ENCODE measurements at regions not wholly inside any gene's neighbourhood (a gene's known extent, or its start where the extent isn't known, plus 50 kb on each side); places are given as distances from the start of the nearest gene placed in this dataset.
"Not testable (repeated sequence)": the region's sequence is repeated elsewhere in the genome, so short reads cannot be mapped to it uniquely, and the experiment has no call there.

DNA sequence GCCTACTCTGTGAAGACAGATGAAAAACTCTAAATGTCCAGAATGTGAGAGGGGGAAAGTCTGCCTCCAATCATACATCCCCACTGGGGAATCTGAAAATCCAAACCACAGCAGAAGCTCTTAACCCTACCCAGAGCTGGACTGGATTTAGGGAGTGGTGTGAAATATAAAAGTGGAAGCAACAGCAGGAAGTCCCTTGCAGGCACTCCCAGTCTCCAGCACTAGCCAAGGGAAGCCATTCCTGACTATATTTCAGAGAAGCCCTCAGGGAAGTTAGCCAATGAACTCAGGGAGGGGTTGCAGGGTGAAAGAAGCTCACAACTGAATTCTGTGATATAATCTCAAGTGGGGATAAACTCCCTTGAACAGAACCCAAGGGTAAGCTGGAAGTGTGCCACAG lies 51.5 kb downstream of the CRPPA start:
- no peak for DNase-seq

DNA sequence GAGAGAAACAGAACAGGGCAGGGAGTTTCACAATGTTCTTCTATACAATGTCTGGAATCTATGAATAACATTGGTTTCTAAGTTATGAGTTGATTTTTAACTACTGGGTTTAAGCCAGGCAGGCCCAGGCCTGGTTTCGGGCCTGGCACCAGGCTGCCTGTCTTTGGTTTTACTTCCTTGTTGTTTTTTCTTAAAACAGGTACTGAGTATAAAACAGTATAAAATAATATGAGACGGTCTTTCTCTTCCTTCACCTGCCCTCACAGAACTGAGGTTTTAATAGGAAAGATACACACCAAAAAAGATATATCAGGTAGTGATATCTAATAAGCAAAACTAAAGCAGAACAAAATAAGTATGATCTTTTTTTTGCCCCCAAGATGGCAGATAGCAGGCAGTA lies 52.0 kb downstream of the CRPPA start:
- not testable (repeated sequence) for DNase-seq

DNA sequence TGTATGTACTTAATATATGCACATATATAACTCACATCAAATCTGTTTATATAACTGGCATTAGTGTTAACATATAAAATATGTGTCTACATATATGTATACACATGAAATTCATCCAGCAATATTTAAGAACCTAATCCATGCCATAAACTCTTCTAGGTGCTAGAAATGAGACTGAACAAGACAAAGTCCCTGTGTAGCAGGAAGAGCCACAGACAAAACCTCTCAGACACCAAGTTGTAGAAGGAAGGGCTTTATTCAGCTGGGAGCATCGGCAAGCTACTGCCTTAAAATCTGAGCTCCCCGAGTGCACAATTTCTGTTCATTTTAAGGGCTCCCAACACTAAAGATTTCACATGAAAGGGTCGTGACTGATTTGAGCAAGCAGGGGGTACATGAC lies 52.5 kb downstream of the CRPPA start:
- DNase-seq: no peak

DNA sequence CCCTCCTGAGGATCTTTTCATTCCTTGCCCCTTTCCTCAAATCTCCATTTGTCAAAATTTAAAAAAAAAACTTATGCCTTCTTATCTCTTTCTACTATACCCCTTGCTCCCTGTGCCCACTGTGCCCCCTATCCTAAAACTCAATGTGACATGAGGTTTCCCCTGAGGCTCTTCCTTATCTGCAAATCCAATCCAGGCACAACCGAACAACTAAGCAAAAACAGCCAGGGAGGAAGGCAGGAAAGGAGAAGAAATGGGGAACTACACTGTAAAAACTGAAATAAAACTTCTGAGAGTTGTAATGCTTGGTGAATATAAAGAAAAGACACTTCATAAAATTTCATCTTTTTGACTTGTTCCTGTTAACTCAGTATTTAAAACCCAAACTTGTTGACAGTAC lies 54.2 kb downstream of the CRPPA start:
- no peak for DNase-seq

DNA sequence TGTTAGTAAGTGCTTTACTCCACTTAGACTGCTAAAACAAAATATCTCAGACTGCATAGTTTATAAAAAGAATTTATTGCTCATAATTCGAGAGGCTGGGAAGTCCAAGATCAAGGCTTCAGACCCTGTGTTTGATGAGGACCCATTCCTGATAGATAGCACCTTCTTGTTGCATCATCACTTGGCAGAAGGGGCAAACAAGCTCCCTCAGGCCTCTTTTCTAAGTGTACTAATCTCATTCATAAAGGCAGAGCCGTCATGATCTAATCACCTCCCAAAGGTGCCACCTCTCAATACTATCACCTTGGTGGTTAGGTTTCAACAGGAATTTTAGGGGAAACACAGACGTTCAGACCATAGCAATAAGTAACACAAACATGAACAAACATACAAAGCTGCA lies 55.4 kb downstream of the CRPPA start:
- no peak for DNase-seq

DNA sequence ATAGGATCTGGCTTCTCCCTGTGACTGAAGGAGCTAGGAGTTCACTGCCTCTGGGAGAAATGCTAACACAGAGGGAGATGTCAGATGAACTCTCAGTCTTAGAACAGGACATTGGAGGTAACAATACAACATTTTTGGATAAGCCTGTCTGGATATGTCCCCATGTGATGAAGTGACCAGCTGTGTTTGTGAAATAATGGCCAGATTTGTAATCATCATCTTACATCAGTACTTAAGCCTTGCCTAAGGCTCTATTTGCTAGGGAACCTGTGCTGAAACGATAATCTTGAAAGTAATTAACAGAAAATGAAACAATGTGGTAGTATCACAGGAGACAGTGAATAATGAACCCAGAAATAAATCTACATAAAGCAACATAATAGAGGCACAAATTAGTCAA lies 56.2 kb downstream of the CRPPA start:
- DNase-seq: no peak

DNA sequence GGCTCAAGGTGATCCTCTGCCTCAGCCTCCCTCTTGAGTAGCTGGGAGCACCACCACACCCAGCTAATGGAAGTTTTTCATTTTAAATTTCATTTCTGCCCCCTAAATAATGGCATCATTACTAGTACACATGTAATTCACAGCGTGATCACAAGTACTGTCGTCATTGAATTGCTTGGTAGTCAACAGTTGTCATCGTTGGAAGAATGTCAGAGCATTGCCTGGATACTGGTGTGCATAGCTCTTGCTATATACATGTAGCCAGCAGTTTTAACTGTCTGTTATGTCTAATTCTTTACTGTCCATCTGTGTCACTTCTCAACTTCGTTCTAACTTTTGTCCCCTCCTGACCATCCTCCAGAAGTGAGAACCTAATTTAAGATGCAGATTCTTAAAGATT lies 62.1 kb downstream of the CRPPA start:
- peak; percentile 44 for DNase-seq

DNA sequence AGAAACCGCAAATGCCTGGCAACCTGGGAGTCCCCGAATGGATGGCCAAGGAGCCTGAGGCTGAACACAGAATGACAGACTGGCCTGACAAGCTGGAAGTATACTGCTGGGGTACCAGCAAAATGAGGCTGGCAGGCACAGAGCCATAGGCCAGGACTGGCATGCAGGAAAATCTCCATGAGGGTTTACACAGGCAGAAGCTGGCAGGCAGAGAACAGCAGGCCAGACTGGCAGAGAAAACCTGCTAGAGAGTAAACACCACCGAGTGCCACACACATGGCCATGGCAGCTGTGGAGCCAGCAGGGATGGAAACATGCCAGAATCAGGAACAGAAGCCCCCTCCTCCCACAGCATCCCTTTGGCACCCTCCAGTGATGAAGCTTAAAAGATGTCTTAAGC lies 63.4 kb downstream of the CRPPA start:
- no peak for DNase-seq

DNA sequence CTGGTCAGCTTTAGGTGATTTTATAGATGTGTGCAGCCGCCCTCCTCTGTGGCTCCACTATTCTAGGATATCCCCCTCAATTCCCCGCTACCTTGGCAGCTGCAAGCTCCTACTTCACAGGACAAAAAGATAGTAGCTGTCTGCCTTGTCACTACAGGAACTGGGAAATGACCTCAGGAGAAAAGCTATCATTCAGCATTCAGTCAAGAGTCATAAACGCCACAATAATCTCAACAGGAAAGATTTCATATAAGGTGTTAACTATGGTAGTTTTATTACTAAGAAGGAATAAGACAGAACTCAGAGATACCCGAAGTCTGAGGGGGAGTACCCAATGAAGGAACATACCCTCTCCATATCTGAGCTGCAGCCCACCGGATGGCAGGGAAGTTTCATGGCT lies 63.9 kb downstream of the CRPPA start:
- DNase-seq: no peak

DNA sequence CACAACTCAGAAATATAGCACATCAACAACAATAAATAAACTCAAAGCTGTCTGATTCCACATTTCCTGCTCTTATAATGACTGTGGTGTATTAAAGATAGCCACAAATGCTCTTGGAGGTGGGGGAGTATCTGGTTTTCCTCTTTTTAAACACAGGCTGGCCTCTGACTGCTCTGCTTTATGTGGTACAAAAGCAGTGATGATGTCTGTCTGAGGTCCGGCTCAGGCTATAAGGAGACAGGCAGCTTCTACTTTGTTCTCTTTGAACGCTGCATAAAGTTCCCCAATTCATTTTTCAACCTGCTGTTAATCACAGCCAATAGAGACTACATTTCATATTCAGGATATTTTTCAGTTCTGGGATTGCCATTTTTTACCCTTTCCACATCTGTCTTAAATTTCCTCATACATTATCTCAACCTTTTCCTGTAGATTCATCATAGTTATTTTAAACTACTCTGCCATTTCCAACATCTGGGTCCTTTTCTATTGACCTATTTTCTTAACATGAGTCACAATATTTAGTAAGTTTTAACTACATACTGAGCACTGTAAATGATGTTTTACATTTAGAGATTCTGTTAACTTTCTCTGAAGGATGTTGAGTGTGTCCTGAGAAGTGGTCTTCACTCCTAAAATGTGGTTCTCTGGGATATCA lies 64.9 kb downstream of the CRPPA start:
- DNase-seq: peak; percentile 39

DNA sequence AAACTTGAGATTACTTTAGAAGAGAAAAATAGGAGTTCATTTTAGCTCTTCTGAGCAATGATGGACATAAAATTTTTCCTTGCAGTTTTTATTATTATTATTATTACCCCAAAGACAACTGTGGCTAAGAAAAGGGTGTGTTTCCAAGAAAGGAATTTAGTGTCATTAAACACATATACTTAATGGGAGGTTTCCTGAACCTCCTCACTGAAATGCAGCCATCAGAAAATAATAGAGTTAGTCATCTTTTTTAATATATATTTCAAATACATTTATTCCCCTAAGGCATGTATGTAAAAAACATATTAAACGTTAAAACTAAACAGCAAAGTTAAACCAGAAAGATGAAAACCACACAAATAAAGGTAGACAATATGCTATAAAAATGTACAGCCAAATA lies 66.8 kb downstream of the CRPPA start:
- no peak for DNase-seq

DNA sequence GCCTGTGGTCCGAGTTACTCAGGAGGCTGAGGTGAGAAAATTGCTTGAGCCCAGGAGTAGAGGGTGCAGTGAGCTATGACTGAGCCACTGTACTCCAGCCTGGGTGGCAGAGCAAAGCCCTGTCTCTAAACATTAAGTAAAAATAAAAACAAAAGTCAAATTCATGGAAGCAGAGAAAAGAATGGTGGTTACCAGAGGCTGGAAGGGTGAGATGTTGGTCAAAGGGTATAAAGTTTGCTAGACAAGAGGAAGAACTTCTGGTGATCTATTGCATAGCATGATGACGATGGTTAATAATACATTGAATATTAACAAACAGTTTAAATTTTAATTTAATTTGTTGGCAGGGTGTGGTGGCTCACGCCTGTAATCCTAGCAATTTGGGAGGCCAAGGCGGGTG lies 68.1 kb downstream of the CRPPA start:
- DNase-seq: no peak

DNA sequence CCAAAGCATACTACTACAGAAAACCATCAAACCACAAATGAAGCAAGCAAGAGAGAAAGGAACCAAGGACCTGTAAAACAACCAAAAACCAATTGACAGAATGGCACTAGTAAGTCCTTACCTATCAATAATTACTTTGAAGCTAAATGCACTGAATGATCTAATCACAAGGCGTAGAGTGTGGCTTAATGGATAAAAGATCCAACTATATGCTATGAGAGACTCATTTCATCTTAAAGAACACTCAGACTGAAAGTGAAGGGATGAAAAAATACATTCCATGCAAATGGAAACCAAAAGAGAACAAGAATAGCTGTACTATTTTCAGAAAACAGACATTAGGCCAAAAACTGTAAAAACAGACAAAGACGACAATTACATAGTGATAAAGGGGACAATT lies 70.7 kb downstream of the CRPPA start:
- DNase-seq: no peak

DNA sequence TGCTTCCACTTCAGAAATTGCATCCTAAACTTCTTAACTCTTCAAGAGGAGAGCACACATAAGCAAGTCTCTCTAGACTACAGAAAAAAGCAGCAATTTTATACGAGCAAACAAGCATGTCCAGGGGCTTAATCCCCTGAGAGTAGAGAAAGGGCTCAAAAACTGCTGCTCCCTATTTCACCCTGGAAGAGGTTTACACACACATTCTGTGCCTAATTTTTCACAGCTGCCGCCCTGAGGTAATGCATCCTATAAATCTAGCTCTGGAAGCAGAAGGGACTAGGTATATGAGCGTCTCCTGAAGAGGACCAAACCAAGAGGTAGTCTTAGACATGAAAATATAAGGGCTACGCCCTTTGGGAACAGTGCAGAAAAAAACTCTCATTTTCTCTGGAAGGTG lies 73.1 kb downstream of the CRPPA start:
- DNase-seq: no peak

DNA sequence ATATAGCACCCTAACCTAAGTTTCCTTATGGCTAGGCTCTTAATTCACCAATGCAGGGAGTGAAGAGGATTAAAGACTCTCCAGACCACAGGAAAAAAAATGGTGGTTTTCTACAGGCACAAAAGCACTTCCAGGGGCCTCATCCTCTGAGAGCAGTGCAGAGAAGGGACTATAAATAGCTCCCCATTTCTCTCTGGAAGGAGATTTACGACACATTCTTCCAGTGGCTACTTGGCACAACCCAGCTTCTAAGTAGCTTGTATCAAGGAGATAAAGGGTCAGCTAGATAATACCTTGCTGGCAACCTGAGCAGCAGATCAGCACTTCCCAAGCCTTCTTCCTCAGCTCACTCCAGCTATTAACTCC lies 73.5 kb downstream of the CRPPA start:
- DNase-seq: no peak

DNA sequence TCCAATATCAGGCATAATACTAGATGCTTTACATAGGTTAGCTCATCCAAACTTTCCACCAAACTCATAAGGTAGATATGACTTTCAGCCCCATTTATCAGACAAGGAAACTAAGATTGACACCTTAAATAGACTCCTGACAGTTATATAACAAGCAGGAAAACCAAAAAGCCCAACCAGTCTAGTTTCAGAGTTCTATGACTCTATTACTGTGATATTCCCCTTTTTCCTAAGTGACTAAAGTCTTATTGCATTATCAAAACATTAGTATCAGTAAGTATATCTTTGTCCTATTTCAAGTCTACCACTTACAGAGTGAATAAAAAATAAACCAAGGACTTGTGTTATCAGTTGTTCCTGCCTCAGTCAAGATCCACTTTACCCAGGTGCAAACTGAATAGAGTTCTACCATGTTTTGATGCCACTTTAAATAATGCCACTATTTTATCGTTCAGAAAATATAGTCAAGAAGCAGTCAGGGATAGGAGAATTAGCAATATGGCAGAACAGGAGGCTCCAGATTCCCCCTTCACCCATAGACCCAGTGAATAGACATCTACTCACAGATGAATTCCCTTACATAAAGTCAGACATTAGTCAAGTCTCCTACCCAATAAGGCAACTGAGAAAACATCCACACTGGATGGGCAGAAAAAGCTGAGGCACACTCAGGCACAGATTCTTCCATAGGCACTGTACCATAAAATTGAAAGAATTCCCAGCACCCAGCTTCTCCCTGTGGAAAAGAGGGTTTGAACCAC lies 74.1 kb downstream of the CRPPA start:
- no peak for DNase-seq

DNA sequence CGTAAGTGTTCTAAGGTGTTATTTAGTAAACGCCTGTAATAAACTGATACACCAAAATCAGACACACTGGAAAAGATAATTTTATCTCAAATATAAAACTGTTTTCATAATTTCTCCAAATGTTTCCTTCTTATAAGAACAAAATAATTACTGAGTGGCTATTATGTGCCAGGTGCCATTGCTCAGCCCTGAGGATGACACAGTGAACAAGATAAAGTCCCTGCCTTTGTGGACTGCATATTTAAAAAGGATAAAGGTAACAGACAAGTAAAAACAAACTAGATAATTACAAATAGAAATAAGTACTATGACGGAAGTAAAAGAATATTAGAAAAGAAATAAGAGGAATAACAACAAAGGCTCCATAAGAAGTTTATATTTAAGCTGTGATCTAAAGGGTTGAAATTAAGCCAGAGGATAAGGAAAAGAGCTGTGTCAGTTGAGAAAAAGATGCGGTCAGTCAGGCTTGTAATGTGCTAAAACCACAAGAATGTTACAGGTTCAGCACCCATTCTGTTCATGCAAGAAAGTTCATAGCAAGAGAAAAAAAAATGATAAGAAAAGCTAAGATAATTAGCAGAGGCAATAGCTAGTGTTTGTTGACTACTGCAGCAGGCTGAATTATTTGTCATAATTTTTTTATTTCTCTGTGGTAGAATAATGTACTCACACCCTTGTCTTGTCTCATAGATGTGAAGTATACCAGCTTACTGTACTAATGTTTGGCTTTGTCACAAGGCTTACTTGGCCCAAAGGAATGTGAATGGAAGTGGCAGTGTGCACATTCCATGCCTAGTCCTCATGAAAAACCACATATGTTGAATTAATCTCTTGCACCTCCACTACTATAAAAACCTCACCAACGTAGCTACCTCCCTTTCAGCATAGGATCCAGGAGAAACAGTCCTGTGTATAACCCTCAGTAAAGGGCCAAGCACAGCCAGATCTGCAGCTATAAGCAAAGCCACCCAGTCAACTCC lies 75.1 kb downstream of the CRPPA start:
- DNase-seq: no peak

DNA sequence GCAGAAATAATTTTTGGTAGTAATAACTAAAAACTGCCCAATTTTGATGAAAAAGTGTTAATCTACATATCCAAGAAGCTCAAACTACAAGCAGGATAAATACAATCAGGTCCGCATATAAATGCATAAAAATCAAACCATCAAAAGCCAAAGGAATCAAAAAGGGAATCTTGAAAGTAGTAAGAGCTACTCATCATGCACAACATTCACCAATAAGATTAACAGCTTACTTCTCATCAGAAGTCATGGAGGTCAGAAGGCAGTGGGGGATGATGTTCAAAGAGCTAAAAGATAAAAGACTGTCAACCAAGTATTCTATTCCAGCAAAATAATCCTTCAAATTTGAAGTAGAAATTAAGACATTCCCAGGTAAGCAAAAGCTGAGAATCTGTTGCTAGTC lies 76.4 kb downstream of the CRPPA start:
- no peak for DNase-seq

DNA sequence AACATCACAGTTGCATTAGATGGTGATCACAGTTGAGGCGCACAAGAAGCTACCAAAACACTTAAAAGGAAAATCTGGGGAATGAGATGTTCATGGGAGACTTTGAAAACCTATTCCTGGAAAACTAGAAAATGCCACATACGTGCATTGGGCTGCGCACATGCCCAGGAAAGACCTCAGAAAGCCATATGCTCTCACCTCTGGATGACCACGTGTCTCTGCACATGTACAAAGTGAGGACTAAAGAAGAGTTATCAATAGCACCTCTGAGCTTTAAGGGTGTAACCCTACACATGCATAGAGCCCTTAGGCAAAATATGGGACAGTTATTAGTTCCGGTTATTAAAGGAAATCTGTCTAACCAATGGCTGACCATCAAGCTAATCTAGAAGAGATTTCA lies 77.7 kb downstream of the CRPPA start:
- DNase-seq: no peak

DNA sequence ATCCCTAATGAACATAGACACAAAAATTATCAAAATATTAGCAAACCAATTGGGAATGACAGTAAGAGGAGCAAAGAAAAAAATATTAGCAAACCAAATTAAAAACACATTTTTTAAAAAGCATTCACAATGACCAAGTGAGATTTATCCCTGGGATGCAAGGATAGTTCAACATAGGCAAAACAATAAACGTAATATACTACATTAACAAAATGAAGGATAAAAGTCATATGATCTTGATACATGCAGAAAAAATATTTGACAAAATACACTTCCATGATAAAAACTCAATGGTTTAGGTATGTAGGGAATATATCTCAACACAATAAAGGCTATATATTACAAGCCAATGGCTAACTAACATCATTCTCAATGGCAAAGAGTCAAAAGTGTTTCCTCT lies 83.3 kb downstream of the CRPPA start:
- DNase-seq: no peak

DNA sequence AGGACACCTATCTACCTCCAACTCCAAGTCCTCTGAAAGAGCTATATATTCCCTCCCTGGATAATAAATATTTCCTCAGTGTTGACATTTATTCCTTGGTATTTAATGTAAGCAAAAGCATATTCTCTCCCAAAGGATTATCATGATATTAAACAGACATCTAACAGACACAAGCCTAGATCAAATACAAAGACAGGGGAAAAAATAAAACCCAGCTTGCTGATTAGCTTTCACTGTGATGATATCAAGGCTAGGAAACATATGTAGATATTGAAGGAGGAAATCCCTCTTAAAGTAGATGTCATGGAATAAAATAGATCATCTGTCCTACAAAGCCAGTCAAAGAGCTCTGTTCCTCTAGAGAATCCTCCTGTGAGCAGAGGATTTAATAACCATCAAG lies 95.2 kb downstream of the CRPPA start:
- no peak for DNase-seq

DNA sequence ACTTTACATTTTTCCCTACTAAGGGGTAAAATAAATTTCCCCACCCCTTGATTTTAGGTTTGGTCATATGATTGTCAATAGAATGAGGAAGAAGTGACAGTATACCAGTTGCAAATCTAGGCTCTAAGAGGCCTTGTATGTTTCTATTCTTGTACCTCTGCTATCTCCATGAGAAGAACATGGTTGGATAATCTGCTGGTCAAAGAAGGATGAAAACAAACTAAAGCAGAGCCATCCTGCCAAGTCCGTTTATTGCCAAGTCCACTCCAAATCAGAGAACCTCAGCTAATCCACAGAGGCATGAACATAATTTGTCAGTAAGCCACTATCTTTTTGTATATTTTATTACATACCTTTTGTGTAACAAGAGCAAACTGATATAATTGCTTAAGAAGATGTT lies 98.0 kb downstream of the CRPPA start:
- no peak for DNase-seq

DNA sequence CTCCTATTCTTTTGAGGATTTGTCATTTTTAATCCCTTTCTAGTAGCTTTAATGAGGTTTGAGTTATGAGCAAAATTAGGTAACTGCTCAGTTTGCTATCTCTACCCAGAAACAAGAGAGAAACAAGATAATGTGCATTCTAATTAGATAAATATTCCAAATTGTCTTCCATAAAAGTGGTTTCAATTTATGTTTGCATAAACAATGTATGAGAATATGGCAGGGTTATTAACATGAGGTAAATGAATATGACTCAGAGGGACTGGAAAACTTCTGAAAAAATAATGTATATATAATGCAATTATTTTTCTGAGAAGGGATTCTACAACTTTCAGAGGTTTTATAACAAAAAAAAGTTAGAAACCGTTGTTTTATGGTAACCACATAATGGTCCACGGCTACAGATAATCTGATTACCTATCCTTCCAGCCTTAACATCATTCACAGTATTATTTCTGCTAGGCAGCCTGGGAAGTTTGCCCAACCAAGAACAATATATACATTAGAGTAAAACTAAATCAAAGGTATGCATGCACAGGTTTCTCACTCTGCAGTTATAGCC lies 101.2 kb downstream of the CRPPA start:
- no peak for DNase-seq
